ENCODE measurements at regions not wholly inside any gene's neighbourhood (a gene's known extent, or its start where the extent isn't known, plus 50 kb on each side); places are given as distances from the start of the nearest gene placed in this dataset.

DNA sequence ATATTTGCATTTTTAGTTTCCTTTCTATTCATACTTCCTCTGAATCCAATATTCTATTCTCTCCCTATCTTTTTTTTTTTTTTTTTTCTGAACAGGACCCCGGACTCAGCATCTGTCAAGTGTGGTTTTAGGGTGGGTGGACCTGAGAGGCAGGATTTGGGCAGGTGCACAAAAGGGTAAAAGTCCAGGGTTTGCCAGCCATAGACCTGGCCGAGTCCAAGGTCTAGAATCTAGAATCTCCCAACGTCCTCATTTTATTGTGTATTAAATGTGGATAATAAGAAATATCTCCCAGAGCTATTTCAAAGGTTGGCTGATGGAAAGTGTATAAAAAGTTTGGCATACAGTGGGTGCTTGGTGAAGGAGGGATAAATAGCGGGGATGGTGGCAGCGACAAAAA, 273.3 kb upstream of the MAF start:
- DNase-seq (ENCODE audit: low read depth in 1 of 2, low spot score in 1 of 2), result no peak

DNA sequence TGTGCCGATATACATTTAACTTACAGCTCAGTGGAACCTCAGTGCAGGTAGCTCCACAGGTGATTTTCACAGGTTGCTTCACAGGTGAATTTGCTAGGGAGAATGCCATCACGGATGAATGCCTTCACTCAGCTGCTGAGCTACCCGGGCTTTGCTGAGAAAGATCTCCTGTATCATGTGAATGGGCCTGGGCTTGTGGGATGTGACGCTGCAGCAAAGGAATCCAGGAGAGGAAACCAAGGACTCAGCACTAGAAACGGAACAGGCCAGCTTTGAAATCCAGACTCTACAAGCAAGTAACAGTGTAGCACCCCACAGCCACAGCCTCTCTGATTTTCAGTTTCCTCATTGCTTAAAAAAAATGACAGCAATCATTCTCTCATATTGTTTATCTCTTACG, 271.4 kb upstream of the MAF start:
- DNase-seq (ENCODE audit: low read depth in 1 of 2, low spot score in 1 of 2), result no peak

DNA sequence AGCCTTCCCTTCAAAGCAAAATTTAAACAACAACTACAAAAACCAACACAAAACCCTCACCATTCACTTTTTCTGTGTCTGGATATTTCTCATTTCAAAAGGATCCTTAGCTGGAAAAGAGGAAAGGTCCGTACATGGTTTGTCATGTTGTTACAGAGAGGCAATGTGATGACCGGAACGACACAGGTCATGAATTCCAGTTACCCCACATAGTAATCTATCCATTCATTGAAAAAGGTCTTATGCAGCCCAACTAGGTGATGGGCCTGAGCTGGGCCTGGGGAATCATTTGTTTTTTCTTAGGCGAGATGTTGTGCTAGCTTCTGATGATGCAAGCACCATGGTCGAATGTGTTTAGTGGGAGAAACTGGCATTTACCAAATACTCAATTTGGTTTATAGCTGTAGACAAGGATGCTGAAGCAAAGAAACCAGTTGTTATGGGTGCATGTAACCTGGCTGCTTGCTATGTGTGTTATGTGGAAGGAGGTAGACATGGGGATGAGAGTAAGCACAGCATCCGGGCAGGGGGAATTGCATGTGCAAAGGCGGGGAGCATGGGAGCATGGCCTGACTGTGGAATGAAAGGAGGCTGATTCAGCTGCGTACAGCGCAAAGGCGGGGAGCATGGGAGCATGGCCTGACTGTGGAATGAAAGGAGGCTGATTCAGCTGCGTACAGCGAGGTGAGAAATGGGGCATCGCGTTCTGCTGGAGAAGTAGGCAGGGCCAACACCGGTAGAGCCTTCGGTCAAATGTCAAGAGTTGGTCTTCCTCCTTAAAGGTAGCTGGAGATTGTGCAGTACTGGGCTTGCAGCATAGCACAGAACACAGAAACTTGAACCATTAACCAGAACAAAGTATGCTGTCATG, 269.7 kb upstream of the MAF start:
- no peak for DNase-seq (ENCODE audit: low read depth in 1 of 2, low spot score in 1 of 2)

DNA sequence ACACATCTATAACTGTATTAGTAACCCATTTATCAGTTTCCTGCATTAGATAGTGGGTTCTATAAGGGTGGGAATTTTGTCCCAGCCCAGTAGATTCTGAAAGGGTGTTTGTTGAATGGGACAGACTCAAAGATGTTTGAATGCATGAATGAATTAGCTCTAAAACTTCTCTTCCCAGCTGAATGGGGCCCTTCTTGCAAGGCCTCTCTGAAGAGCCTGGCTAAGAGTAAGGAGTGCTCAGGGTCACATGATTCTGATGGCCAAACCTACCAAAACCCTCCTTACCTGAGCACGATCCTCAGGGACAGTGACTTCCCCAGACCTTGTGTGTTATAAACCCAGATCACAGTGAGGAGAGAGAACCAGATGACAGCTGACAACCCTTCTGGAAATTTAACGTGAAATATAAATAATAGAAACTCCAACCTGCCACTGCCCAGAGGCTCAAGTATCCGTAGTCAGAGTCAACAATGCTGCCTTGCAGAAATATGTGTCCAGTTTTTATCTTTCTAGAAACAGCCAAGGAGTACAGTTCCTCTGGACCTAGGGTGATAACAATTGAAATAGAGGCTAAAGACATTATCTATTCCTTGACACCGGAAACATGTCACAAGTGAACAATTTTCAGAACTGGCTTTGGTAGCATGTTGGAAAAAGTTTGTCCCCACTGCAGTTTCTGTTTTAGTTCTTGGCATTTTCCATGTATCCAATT, 268.9 kb upstream of the MAF start:
- no peak for DNase-seq (ENCODE audit: low read depth in 1 of 2, low spot score in 1 of 2)

DNA sequence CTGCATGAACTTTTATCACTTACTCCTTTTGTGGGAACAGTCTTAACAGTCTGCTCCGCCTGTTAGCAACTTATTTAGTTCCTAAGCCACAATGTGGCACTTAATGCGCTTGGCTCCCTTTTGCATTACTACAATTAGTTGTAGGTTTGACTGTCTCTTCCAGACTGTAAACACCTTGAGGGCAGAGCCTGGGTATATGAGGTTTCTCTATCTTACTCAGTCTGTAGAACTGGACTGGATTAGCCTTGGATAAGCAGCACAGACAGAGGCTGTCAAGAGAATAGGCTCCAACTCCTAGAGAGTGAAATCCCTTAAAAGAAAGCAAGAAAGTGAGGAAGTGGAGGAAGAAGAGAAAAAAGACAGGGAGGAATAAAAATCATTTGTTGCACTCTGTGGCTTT, 268.3 kb upstream of the MAF start:
- DNase-seq (ENCODE audit: low read depth in 1 of 2, low spot score in 1 of 2), result no peak

DNA sequence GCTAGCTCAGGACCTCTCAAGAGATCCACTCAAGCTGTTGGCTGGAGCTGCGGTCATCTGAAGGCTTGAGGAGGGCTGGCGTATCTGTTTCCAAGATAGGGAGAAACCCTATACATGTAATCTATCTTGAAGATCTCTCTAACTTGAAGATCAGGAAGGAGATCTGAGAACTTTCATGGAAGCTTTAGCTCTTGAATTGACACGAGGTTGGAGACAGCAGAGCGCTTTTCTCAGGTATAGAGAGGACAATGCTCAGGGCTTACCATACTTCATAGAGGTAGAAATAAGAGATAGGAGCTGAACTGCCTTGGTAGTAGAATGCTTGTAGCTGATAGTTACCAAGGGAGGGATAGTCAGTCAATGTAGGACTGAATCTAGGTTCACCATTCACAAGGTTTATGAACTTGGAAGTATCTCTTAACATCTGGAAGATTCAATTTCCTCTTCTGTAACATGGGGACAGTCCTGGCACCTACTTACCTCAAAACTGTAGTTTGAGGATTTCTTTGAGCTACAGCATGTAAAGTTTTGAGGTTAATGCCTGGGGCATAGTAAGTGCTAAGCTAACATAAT, 267.0 kb upstream of the MAF start:
- no peak for DNase-seq (ENCODE audit: low read depth in 1 of 2, low spot score in 1 of 2)

DNA sequence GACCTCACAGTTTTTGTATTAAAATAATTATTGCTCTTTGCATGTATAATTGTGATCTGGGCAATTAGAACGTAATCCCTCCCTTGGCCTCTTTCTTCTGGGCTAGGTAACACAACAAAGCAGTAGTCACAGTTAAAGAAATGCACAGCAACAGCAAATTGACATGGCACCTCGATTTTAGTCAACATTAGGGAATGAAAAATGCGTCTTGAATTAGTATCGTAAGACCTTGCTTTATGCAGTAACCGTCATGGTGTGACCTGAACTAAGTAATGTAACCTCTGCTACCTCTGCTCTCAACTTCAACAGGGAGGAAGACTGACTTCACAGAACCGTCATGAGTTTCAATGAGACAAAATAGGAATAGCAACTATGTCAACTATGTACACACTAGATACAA, 265.4 kb upstream of the MAF start:
- DNase-seq (ENCODE audit: low read depth in 1 of 2, low spot score in 1 of 2), result no peak

DNA sequence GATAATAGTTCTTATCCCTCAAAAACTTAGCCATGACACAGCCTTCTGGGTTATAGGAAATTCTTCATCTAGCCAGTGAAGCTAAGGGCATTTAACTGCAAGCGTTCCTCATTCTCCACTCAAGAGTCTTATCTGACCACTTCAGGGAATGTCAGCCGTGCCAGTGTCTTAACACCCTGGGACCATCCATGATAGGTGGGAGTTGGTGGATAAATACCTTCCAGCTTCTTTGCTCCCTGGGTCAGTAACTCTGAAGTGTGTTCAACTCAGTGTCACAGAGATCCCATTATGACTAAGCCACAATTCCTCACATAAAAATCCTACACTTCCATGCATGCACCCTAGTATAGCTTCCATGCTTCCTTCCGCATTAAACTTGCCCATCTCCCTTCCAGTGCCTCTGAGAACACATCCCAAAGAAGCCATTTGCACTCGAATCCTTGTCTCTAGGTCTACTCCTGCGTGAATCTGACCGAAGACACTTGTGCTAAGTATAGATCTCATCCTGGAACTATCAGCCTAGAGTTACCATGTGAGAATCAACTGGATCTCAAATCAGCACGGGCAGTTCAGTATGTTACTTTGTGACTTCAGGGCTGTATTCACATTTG, 264.3 kb upstream of the MAF start:
- DNase-seq (ENCODE audit: low read depth in 1 of 2, low spot score in 1 of 2), result no peak

DNA sequence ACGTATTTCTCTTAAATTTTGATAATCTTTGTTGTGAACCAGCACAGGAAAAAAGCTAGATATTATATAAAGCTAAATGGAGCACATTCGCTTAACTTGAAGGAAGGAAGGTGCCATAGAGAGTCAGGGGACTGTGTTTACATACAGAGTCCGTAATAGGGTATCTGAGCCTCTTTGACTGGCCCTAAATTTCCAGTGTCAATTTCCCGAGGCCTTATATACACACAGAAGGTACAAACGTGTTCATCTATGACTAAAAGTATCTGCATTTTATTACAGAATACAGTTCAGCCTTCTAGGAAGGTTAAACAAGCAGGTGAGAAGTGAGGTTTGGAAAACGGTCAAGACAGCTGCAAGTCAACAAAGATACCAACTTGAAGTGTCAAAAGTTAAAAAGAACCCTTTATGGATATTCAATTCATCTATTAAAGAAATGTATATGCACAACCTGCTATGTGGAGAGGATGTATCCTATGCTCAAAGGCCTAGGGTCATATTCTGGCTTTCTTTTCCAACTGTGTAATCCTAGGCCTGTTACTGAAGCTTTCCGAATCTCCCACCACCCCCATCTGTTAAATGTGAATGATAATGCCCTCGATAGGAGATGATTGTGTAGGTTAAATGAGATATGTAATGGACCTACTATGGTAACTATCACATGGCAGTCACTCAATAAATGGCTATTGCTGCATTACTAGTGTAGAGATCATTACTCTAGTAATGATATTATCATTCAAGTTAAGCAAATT, 263.7 kb upstream of the MAF start:
- no peak for DNase-seq (ENCODE audit: low read depth in 1 of 2, low spot score in 1 of 2)

DNA sequence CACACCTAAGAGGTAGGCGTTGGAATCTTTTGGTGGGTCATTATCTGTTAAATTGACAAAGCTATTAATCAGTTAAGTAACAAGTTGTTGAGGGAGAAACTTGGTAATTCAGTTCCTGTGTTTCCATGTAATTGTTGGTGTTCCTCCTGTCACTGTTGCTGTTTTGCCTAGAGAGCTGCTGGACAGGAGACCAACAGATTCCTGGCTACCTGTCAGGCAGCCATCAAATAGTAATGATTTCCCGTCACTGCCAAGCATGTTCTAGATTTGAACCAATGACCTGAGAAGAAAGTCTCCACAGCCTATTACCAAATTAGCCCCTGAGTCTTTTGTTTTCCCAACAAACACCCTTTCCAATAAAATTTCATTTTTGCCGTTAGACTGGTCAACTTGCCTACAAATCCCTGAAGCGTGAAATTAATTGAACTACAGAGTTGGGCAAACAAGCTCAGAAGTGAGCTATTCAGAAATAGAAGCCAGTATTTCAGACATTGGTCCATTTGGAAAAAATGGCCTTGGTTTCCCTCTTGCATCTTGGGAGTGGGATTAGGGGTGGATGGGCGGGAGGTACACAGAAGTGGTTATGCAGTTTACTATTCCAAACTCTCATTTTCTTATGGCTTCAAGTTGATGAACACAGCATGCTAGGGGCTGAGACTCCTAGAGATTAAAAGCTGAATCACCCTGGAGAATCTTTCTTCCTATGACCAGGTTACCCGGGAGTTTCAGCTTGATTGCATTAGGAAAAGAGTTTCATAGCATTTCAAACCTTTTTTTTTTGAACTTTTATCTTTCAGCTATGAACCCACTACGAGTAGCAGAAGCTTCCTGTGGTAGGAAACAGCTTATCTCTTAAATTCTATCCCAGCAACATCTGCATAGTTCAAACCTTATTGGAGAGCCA, 262.8 kb upstream of the MAF start:
- no peak for DNase-seq (ENCODE audit: low read depth in 1 of 2, low spot score in 1 of 2)

DNA sequence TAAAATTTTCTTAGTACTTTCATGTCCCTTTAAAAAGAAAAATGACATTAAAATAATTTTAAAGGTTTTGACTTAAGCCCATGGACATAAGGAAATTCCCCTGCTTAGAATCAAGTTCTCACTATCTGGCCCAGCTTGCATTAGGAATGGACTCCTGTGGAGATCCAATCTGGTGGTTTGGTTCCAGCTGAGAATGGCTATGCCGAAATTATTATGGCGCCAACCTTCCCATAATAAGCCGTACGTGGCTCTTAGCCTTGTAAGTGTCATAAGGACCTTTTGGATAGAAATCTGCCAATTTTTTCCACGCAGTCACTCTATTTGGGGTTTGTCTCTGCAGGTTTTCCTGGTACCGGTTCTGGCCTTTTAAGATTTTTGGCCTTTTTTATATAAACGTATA, 262.1 kb upstream of the MAF start:
- no peak for DNase-seq (ENCODE audit: low read depth in 1 of 2, low spot score in 1 of 2)

DNA sequence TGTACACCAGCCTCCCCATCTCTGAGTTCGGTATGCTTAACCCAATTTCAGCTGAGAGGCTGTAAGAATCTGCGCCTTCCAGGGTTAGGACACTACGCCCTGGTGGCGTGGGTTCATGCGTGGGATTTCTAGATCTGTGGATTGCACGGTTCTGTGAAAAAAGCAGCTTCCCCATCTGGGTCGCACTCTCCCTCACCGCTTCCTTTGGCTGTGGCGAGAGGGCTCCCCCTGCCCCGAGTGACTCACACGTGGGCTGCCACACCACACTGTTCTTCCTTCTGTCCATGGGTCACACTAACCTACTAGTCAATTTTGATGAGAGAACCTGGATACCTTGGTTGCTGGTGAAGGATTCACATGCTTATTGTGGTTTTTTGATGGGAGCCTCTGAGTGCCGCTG, 256.0 kb upstream of the MAF start:
- no peak for DNase-seq (ENCODE audit: low read depth in 1 of 2, low spot score in 1 of 2)

DNA sequence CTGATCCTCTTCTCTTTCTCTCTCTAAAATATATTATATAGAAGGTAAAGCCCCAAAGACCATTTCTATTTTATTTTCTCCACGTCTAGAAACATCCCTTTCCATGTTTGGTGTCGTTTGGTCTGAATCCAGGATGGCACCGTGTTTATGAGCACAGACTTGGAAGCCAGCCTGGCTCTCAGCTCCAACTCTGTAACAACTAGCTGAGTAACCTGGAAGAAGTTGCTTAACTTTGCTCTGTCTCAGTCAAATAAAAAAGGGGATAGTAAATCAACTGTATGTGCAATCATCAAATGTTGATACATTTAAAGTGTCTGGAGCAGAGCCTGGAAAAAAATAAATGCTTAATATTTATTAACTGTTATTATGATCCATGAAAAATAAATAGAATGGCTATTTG, 249.8 kb upstream of the MAF start:
- no peak for DNase-seq (ENCODE audit: low read depth in 1 of 2, low spot score in 1 of 2)

DNA sequence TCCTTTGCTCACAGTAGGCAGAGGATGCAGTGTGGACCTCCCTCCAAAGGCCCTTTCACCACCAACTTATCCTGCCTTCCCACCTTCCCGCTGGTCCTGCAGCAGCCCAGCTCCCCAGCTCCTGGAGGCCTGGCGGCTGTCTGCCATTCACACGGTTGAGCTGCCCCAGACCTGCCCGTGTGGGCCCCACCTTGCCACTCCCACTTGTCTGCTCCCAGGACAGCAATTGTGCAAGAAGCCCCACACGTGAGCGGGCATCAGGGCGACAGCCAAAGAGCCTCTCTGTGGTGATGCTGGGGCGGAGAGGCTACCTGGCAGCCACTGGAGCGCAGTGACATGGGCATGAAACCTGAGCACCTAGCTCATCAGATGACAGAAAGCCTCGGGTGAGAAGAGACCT, 248.6 kb upstream of the MAF start:
- no peak for DNase-seq (ENCODE audit: low read depth in 1 of 2, low spot score in 1 of 2)

DNA sequence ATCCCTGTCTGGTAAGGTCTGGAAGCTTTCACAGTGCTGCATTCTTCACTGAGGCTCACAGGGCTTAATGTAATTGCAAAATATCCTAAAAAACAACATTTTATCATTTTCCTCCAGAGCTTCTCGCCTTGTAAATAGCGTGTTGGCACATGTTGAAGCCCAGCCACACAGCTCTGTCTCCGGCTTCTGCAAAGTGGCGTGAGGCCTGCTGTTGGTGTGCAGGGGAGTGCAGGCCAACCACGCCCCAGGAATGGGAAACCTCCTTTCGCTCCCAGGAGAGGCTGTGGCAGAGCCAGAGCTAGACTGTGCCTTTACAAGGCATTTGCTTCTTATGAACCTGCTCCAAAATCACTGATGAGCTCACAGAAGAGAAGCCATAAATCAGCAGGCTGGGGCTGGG, 248.2 kb upstream of the MAF start:
- no peak for DNase-seq (ENCODE audit: low read depth in 1 of 2, low spot score in 1 of 2)

DNA sequence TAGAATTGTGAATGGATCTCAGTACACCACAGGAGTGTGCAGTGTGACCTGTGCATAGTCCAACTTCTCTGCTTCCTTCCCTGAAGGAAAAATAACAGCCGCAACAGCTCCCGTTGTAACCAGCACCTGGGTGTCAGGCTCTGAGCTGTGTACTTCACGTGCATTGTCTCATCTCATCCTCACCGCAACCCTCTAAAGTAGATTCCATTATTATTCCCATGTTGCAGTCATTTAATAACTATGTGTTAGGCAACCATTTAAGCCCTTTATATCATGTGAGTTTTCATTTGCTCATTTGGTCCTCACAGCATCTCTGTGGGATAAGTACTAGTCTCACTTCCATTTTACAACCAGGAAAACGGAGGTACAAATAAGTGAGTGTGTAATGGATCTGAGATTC, 247.0 kb upstream of the MAF start:
- no peak for DNase-seq (ENCODE audit: low read depth in 1 of 2, low spot score in 1 of 2)

DNA sequence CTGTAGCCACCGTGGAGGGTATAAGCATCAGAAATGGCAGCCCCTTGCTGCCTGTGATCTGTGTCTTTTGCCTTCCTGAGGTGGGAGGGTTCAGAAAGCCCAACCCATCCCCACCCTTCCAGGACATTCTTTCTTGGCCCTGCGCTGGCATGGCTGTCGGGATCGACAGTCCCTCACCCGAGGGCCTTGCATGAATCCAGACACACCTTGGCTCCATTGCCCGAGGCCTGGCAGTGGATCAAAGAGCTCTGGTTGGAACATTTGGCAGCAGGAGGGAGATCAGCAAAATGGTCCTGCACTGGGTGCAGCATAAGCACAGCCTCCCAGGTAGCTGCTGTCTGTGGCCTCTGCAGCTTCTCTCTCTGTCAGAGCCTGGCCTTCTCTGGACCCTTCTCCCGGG, 246.6 kb upstream of the MAF start:
- DNase-seq (ENCODE audit: low read depth in 1 of 2, low spot score in 1 of 2), result no peak

DNA sequence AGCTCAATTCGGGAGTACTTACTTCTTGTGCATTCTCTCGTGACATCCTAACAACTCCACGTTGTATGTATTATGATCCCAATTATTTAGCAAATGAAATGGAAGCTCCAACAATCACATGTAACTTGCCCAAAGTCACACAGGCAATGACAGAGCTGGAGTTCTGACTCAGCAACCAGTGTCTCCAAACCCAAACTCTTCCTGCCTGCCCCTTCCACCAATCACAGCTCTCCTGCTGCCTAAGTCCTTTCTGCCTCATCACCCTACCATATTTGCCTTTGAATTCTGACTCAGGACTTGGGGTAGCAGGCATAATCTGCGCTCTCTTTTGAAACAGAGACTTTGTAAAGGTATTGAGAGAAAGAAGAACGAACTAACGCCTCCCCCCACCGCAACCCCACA, 245.2 kb upstream of the MAF start:
- no peak for DNase-seq (ENCODE audit: low read depth in 1 of 2, low spot score in 1 of 2)

DNA sequence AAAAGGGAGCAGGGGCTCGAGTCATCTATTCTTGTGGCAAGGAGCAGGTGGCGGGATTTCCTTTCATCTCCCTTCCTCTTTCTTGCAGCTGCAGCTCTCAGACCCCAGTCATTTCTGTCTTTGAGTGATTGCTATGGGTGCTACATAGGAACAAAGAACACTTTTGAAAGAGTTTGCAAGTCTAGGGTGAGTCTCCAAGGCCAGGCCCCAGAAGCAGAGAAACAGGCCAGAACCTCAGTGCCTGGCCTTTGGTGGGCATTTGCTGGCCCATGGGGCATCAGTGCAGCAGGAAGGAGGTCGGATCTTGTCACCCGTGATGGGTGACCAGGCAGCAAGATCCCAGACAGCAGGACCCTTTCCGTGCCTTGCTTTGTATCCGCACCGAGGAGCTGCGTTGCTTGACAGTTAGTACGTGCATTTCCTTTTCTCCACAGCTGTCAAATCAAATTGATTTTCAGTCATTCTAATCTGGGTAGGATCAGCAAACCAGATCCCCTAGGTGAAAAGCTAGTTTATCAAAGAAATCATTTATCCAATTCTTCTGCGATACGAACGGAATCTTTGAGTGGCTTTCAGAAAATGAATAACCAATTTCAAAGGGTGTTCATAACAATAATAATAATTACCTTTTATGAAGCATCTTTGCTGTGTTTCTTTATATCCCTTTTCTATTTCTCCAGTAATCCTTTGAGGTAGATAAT, 244.6 kb upstream of the MAF start:
- no peak for DNase-seq (ENCODE audit: low read depth in 1 of 2, low spot score in 1 of 2)

DNA sequence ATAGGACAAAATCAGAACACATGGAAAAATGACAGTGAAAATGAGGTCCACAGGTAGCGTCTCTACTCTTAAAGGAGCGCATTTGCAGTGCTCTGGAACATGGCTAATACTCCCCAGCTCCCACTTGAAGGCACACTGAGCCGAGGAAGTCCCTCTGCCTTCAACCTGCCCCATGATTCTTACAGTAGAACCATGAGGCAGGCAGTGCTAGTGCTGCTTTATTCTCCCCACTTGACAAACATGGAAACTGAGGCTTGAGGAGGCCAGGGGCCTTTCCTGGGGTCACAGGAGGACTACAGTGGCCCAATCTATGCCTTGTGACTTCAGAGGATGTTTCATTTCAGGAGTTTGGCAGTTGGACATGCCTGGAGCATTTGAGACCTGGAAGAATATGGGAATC, 244.1 kb upstream of the MAF start:
- DNase-seq (ENCODE audit: low read depth in 1 of 2, low spot score in 1 of 2), result no peak
